ENCODE measurements at regions not wholly inside any gene's neighbourhood (a gene's known extent, or its start where the extent isn't known, plus 50 kb on each side); places are given as distances from the start of the nearest gene placed in this dataset.

DNA sequence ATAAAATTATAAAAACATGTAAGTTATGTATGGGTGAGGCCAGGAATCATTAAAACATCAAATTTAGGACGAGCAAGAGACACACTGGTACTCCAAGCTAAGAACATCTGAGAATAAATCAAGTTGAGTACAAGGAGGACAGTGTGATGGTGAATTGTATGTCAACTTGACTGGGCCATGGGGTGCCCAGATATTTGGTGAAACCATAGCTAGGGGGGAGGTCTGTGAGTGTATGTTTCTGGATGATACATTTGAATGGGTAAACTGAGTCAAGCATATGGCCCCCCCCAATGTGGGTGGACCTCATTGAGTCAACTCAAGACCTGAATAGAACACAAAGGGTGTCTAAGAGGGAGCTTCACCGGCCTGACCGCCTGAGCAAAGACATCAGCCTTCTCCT, 115.3 kb upstream of the BCOR start:
- H3K9me3 ChIP-seq (replicated peaks; ENCODE audit: control insufficient read depth, insufficient read depth, low read length), result no peaks in the 10 kb centered on the region
- CTCF ChIA-PET, result no interaction called here
- no peak overlapping the region for H3K27ac ChIP-seq (ENCODE audit: insufficient read depth, low read depth, low read length)
- intact Hi-C loops (cut with micrococcal nuclease), result no loop called here
- no peaks in the 10 kb centered on the region for H3K4me1 ChIP-seq (ENCODE audit: control insufficient read depth, extremely low read depth, insufficient read depth, low read length)
- no peaks in the 10 kb centered on the region for H3K9me1 ChIP-seq (replicated peaks; ENCODE audit: control insufficient read depth, extremely low read depth, insufficient read depth, low read length)
- dilution Hi-C loops (cut with MboI; ENCODE audit: extremely low pct_ligation_motif_present, low sequenced_read_pairs), result no loop called here
- H3K79me2 ChIP-seq (ENCODE audit: control insufficient read depth, insufficient read depth, low read length), result no peaks in the 10 kb centered on the region
- H3K9ac ChIP-seq (replicated peaks; ENCODE audit: extremely low read depth, insufficient read depth, low read length), result no peak overlapping the region
- no peak overlapping the region for H2AFZ ChIP-seq (ENCODE audit: low read depth, low read length)
- no peak for TF ChIP-seq POLR2AphosphoS5 (IDR thresholded peaks at IDR 0.05; ENCODE audit: insufficient read depth, low read depth, low read length)
- TF ChIP-seq EZH2 (IDR thresholded peaks at IDR 0.05; ENCODE audit: borderline replicate concordance, low read depth, low read length, severe bottlenecking), result no peak
- no peaks in the 10 kb centered on the region for H4K20me1 ChIP-seq (replicated peaks; ENCODE audit: control insufficient read depth, extremely low read depth, insufficient read depth, low read length)
- DNase-seq (ENCODE audit: low read depth, low spot score) (no peak), FAIRE-seq (no peak)
- no TSS peak for BruUV-seq (replicated peaks)
- H3K36me3 ChIP-seq (ENCODE audit: control insufficient read depth in 2 of 2, extremely low read depth in 1 of 2, insufficient read depth in 2 of 2, low read length in 2 of 2), result no peaks in the 10 kb centered on the region
- H3K4me2 ChIP-seq (ENCODE audit: insufficient read depth, low read length), result no peak overlapping the region
- POLR2A ChIA-PET, result no interaction called here
- H3K27me3 ChIP-seq (ENCODE audit: control insufficient read depth in 2 of 2, insufficient read depth in 2 of 2, low read length in 2 of 2), result no peaks in the 10 kb centered on the region
- no peak overlapping the region for H3K4me3 ChIP-seq (replicated peaks in 1 of 3; ENCODE audit: insufficient read depth in 1 of 3, low read depth in 1 of 3, low read length in 3 of 3)

DNA sequence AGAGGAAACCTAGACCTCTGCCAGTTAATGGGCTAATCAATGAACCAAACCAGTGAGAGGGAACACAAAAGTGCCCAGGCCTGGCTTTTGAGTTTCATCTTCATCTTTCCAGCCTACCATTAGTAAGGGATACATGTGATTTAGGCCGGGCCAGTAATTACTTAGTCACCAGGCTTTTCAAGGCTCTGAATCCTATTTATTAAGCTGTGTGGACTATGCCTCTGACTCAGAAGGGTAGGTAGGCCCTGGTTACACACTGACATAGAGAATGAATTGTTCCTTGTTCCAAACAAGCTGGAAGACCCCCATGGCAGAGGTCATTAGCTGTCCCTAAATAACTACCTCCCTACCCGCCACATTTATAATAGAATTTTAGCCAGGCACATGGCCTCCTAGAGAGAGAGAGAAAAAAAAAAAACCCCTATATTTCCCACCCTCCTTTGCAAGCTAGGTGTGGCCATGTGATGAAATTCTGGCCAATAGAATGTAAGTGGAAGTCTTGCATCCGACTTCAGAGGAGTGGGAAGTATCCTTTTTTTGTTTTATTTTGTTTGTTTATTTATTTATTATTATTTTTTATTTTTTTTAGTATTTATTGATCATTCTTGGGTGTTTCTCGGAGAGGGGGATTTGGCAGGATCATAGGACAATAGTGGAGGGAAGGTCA, 112.3 kb upstream of the BCOR start:
- Histone ChIP-seq H3K4me1 (ENCODE audit: control insufficient read depth, extremely low read depth, insufficient read depth, low read length) (no peaks in the 10 kb centered on the region), H3K27ac (ENCODE audit: insufficient read depth, low read depth, low read length) (no peak overlapping the region), H2AFZ (ENCODE audit: low read depth, low read length) (no peak overlapping the region), H3K9me3 (replicated peaks; ENCODE audit: control insufficient read depth, insufficient read depth, low read length) (no peaks in the 10 kb centered on the region), H3K4me2 (ENCODE audit: insufficient read depth, low read length) (no peak overlapping the region), H3K27me3 (ENCODE audit: control insufficient read depth in 2 of 2, insufficient read depth in 2 of 2, low read length in 2 of 2) (no peaks in the 10 kb centered on the region), H4K20me1 (replicated peaks; ENCODE audit: control insufficient read depth, extremely low read depth, insufficient read depth, low read length) (no peaks in the 10 kb centered on the region), H3K9ac (replicated peaks; ENCODE audit: extremely low read depth, insufficient read depth, low read length) (no peak overlapping the region), H3K9me1 (replicated peaks; ENCODE audit: control insufficient read depth, extremely low read depth, insufficient read depth, low read length) (no peaks in the 10 kb centered on the region), H3K36me3 (ENCODE audit: control insufficient read depth in 2 of 2, extremely low read depth in 1 of 2, insufficient read depth in 2 of 2, low read length in 2 of 2) (no peaks in the 10 kb centered on the region), H3K79me2 (ENCODE audit: control insufficient read depth, insufficient read depth, low read length) (no peaks in the 10 kb centered on the region), H3K4me3 (replicated peaks in 1 of 3; ENCODE audit: insufficient read depth in 1 of 3, low read depth in 1 of 3, low read length in 3 of 3) (no peak overlapping the region)
- CTCF ChIA-PET, result no interaction called here
- FAIRE-seq (no peak), DNase-seq (ENCODE audit: low read depth, low spot score) (no peak)
- TF ChIP-seq GATA2 (IDR thresholded peaks at IDR 0.05; ENCODE audit: insufficient read depth, insufficient read length, low read depth, low read length) (no peak), POLR2AphosphoS5 (IDR thresholded peaks at IDR 0.05; ENCODE audit: insufficient read depth, low read depth, low read length) (no peak), MYC (IDR thresholded peaks at IDR 0.05; ENCODE audit: low read depth, low read length) (no peak), POLR2A (IDR thresholded peaks at IDR 0.05; ENCODE audit: low read depth, low read length) (no peak), EZH2 (IDR thresholded peaks at IDR 0.05; ENCODE audit: borderline replicate concordance, low read depth, low read length, severe bottlenecking) (no peak), FOS (IDR thresholded peaks at IDR 0.05; ENCODE audit: borderline replicate concordance, insufficient read depth, low read length) (no peak), JUN (IDR thresholded peaks at IDR 0.05; ENCODE audit: borderline replicate concordance, insufficient read depth, insufficient read length, low read depth) (no peak)
- TF ChIP-seq, protein P1, sequence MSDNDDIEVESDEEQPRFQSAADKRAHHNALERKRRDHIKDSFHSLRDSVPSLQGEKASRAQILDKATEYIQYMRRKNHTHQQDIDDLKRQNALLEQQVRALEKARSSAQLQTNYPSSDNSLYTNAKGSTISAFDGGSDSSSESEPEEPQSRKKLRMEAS (IDR thresholded peaks at IDR 0.05; ENCODE audit: insufficient read depth, insufficient read length), result no peak
- TF ChIP-seq, protein P2, sequence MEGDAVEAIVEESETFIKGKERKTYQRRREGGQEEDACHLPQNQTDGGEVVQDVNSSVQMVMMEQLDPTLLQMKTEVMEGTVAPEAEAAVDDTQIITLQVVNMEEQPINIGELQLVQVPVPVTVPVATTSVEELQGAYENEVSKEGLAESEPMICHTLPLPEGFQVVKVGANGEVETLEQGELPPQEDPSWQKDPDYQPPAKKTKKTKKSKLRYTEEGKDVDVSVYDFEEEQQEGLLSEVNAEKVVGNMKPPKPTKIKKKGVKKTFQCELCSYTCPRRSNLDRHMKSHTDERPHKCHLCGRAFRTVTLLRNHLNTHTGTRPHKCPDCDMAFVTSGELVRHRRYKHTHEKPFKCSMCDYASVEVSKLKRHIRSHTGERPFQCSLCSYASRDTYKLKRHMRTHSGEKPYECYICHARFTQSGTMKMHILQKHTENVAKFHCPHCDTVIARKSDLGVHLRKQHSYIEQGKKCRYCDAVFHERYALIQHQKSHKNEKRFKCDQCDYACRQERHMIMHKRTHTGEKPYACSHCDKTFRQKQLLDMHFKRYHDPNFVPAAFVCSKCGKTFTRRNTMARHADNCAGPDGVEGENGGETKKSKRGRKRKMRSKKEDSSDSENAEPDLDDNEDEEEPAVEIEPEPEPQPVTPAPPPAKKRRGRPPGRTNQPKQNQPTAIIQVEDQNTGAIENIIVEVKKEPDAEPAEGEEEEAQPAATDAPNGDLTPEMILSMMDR (IDR thresholded peaks at IDR 0.05; ENCODE audit: extremely low read depth in 1 of 2, insufficient read depth in 1 of 2, low read depth in 1 of 2, low read length in 2 of 2), result no peak
- dilution Hi-C loops (cut with MboI; ENCODE audit: extremely low pct_ligation_motif_present, low sequenced_read_pairs), result no loop called here
- intact Hi-C loops (cut with micrococcal nuclease), result no loop called here
- BruUV-seq (replicated peaks), result no TSS peak
- POLR2A ChIA-PET, result no interaction called here

Measured in endothelial cell of umbilical vein (primary cell).